PC-9 (cell line): ENCODE measurements at regions not wholly inside any gene's neighbourhood (a gene's known extent, or its start where the extent isn't known, plus 50 kb on each side); places are given as distances from the start of the nearest gene placed in this dataset.

Source experiments
- BruUV-seq: library from RNA; stranded (reverse); fragments of 400-500 nt; replicated peaks from 2 replicates; lab custom pipeline; 2021; lab: Mats Ljungman, UMichigan
- CTCF ChIA-PET: fragments of 300-600 bp; sonication (Branson Sonifier 250); formaldehyde crosslinking; loops from one replicate; lab custom pipeline; 2022; ENCODE audit warnings: antibody characterized with exemption; lab: Charles Lee
- POLR2A ChIA-PET: fragments of 300-600 bp; sonication (Branson Sonifier 250); formaldehyde crosslinking; loops from one replicate; lab custom pipeline; 2022; ENCODE audit warnings: antibody characterized with exemption; ENCODE audit not compliant: unreplicated experiment; lab: Charles Lee
- DNase-seq, 2 experiments: peaks; one replicate each; pipeline versions ENCODE4 v3.0.0 to v3.0.0-alpha.2; 2015 to 2022; ENCODE audit warnings: mixed read lengths in 1 of 2
- H2AFZ ChIP-seq: fragments of 200-600 bp; sonication (generic); 2 replicates; pipeline ENCODE4 v1.8.1; 2017; ENCODE audit warnings: antibody characterized with exemption
- H3F3A ChIP-seq: fragments of 200-600 bp; sonication (generic); 2 replicates; pipeline ENCODE4 v1.8.1; 2017; ENCODE audit warnings: antibody characterized with exemption, mild to moderate bottlenecking, low read depth; ENCODE audit not compliant: insufficient read depth
- H3K27ac ChIP-seq: fragments of 200-600 bp; sonication (generic); 2 replicates; pipeline ENCODE4 v1.6.1; 2016; ENCODE audit warnings: mixed run types
- H3K27me3 ChIP-seq: fragments of 200-600 bp; sonication (generic); 2 replicates; pipeline ENCODE4 v1.6.1; 2016; ENCODE audit warnings: low read depth, mixed run types; ENCODE audit not compliant: insufficient read depth
- H3K36me3 ChIP-seq: fragments of 200-600 bp; sonication (generic); 2 replicates; pipeline ENCODE4 v1.6.1; 2016; ENCODE audit warnings: low read depth, mixed run types
- H3K4me1 ChIP-seq: fragments of 200-600 bp; sonication (generic); replicated peaks from 2 replicates; pipeline ENCODE4 v1.6.1; 2016; ENCODE audit warnings: mixed run types; ENCODE audit not compliant: insufficient read depth
- H3K4me2 ChIP-seq: fragments of 200-600 bp; sonication (generic); 2 replicates; pipeline ENCODE4 v1.6.1; 2017; ENCODE audit warnings: mixed run types
- H3K4me3 ChIP-seq: fragments of 200-600 bp; sonication (generic); 2 replicates; pipeline ENCODE4 v1.6.1; 2016; ENCODE audit warnings: mixed run types
- H3K79me2 ChIP-seq: fragments of 200-600 bp; sonication (generic); 2 replicates; pipeline ENCODE4 v1.6.1; 2017; ENCODE audit warnings: low read depth, mixed run types
- H3K9me2 ChIP-seq: fragments of 200-600 bp; sonication (generic); 2 replicates; pipeline ENCODE4 v1.8.1; 2017; ENCODE audit warnings: mild to moderate bottlenecking; ENCODE audit not compliant: insufficient read depth
- H3K9me3 ChIP-seq: fragments of 200-600 bp; sonication (generic); 2 replicates; pipeline ENCODE4 v1.8.1; 2016; ENCODE audit warnings: low read depth; ENCODE audit not compliant: insufficient read depth
- H4K20me1 ChIP-seq: fragments of 200-600 bp; sonication (generic); 2 replicates; pipeline ENCODE4 v1.8.1; 2017; ENCODE audit not compliant: insufficient read depth
- CTCF ChIP-seq: fragments of 200-600 bp; sonication (generic); conservative IDR thresholded peaks from 2 replicates; pipeline ENCODE4 v1.6.1; 2017; ENCODE audit warnings: mixed run types, antibody characterized with exemption, mild to moderate bottlenecking, moderate library complexity
- EZH2 ChIP-seq: fragments of 200-600 bp; sonication (generic); IDR thresholded peaks from 2 replicates; pipeline ENCODE4 v1.8.0; 2017; ENCODE audit warnings: antibody characterized with exemption, low read depth
- intact Hi-C: fragments of 100-400 bp; cut with micrococcal nuclease; formaldehyde crosslinking; loops from one replicate; pipeline ENCODE4 v1.10.0; 2022; ENCODE audit not compliant: unreplicated experiment

GRCh38 chr6:16828058-16828457, 66.8 kb upstream of the ATXN1 start:
- Histone ChIP-seq H3K27ac (no peak overlapping the region), H2AFZ (no peak overlapping the region), H3K79me2 (no peaks in the 10 kb centered on the region), H3K9me2 (no peaks in the 10 kb centered on the region), H3K4me1 (no peaks in the 10 kb centered on the region), H3K4me2 (no peak overlapping the region), H3K9me3 (no peaks in the 10 kb centered on the region), H3K36me3 (no peaks in the 10 kb centered on the region), H3K27me3 (no peaks in the 10 kb centered on the region), H4K20me1 (no peaks in the 10 kb centered on the region), H3F3A (no peaks in the 10 kb centered on the region), H3K4me3 (no peak overlapping the region)
- intact Hi-C loops: no loop called here
- TF ChIP-seq CTCF (no peak), EZH2 (no peak)
- no peak for DNase-seq
- POLR2A ChIA-PET: no interaction called here
- BruUV-seq: no TSS peak
- CTCF ChIA-PET: no interaction called here

- Histone ChIP-seq H3K9me3 (no peaks in the 10 kb centered on the region), H3K36me3 (no peaks in the 10 kb centered on the region), H3K79me2 (no peaks in the 10 kb centered on the region), H4K20me1 (no peaks in the 10 kb centered on the region), H2AFZ (no peak overlapping the region), H3K27me3 (no peaks in the 10 kb centered on the region), H3K4me1 (no peaks in the 10 kb centered on the region), H3K4me3 (no peak overlapping the region), H3K27ac (no peak overlapping the region), H3K9me2 (no peaks in the 10 kb centered on the region), H3F3A (no peaks in the 10 kb centered on the region), H3K4me2 (no peak overlapping the region)
- no peak for TF ChIP-seq CTCF
- no peak for TF ChIP-seq EZH2
- intact Hi-C loops: no loop called here
- POLR2A ChIA-PET: no interaction called here
- BruUV-seq: no TSS peak
- DNase-seq: no peak
- CTCF ChIA-PET: interaction anchor here (0.6 kb wide), 1 partner anchor 12 kb away, joined by 8 read pairs; no protein-coding TSS in a partner anchor
Measured at GRCh38 chr6:16827627-16828026, 66.4 kb upstream of the ATXN1 start.

- no peaks in the 10 kb centered on the region for H3K36me3 ChIP-seq
- H3K27ac ChIP-seq: no peak overlapping the region
- ChIA-PET POLR2A (interaction anchor here (0.7 kb wide), 1 partner anchor 560 kb away, joined by 5 read pairs; no protein-coding TSS in a partner anchor), CTCF (no interaction called here)
- no TSS peak for BruUV-seq
- no peaks in the 10 kb centered on the region for H3K79me2 ChIP-seq
- H3K9me3 ChIP-seq: no peaks in the 10 kb centered on the region
- H3F3A ChIP-seq: no peaks in the 10 kb centered on the region
- intact Hi-C loops: no loop called here
- H3K4me3 ChIP-seq: no peak overlapping the region
- TF ChIP-seq CTCF: no peak
- no peak for TF ChIP-seq EZH2
- no peaks in the 10 kb centered on the region for H3K27me3 ChIP-seq
- no peaks in the 10 kb centered on the region for H3K4me1 ChIP-seq
- H3K4me2 ChIP-seq: no peak overlapping the region
- DNase-seq: no peak
- no peaks in the 10 kb centered on the region for H3K9me2 ChIP-seq
- H2AFZ ChIP-seq: no peak overlapping the region
- H4K20me1 ChIP-seq: no peaks in the 10 kb centered on the region
Measured at GRCh38 chr6:16825784-16826183, 64.5 kb upstream of the ATXN1 start.
